NB4 (cell line): ENCODE measurements at regions not wholly inside any gene's neighbourhood (a gene's known extent, or its start where the extent isn't known, plus 50 kb on each side); places are given as distances from the start of the nearest gene placed in this dataset.

Experiments used
- DNase-seq: peaks from one replicate; pipeline ENCODE4 v3.0.0; 2010; ENCODE audit warnings: low read depth
- H3K4me3 ChIP-seq: one replicate; pipeline ENCODE4 v1.5.1; 2011; ENCODE audit warnings: mild to moderate bottlenecking, low read depth, low read length, moderate library complexity
- MYC ChIP-seq: IDR thresholded peaks from 2 replicates; pipeline ENCODE4 v1.6.1; 2011; ENCODE audit warnings: low read depth, low read length
- POLR2A ChIP-seq: IDR thresholded peaks from 2 replicates; pipeline ENCODE4 v1.6.1; 2011; ENCODE audit warnings: mild to moderate bottlenecking; ENCODE audit not compliant: insufficient read length; ENCODE audit errors: extremely low read depth
- TF ChIP-seq, protein P1 (sequence below): IDR thresholded peaks from one replicate; pipeline ENCODE4 v1.5.1; 2012; ENCODE audit warnings: low read depth, low read length
- TF ChIP-seq, protein P2 (sequence below): IDR thresholded peaks from 2 replicates; pipeline ENCODE4 v1.6.1; 2011; ENCODE audit warnings: low read depth, low read length

DNA sequence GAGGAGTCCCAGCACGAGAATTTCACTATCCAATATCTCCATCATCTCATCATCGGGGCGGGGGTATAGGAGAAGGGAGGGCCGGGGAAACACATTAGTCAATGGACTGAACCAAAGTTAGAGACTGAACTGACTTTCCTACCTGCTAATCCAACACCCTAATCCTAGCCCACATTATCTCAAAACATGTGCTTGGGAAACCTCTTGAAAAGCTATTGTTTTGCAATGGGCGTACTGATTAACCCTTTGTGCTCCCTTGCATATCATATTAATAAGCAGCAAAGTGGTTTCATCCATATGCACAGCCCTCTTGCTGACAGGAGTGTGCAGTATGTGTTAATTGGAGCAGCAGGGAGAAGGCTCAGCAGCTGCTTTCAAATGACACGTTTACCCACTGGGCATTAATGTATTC is 125.7 kb upstream of the GRIP1 start:
- TF ChIP-seq, protein P1, sequence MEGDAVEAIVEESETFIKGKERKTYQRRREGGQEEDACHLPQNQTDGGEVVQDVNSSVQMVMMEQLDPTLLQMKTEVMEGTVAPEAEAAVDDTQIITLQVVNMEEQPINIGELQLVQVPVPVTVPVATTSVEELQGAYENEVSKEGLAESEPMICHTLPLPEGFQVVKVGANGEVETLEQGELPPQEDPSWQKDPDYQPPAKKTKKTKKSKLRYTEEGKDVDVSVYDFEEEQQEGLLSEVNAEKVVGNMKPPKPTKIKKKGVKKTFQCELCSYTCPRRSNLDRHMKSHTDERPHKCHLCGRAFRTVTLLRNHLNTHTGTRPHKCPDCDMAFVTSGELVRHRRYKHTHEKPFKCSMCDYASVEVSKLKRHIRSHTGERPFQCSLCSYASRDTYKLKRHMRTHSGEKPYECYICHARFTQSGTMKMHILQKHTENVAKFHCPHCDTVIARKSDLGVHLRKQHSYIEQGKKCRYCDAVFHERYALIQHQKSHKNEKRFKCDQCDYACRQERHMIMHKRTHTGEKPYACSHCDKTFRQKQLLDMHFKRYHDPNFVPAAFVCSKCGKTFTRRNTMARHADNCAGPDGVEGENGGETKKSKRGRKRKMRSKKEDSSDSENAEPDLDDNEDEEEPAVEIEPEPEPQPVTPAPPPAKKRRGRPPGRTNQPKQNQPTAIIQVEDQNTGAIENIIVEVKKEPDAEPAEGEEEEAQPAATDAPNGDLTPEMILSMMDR, result no peak
- TF ChIP-seq, protein P2, sequence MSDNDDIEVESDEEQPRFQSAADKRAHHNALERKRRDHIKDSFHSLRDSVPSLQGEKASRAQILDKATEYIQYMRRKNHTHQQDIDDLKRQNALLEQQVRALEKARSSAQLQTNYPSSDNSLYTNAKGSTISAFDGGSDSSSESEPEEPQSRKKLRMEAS, result no peak
- no peak for TF ChIP-seq POLR2A
- no peak for TF ChIP-seq MYC
- no peak overlapping the region for H3K4me3 ChIP-seq
- no peak for DNase-seq

DNA sequence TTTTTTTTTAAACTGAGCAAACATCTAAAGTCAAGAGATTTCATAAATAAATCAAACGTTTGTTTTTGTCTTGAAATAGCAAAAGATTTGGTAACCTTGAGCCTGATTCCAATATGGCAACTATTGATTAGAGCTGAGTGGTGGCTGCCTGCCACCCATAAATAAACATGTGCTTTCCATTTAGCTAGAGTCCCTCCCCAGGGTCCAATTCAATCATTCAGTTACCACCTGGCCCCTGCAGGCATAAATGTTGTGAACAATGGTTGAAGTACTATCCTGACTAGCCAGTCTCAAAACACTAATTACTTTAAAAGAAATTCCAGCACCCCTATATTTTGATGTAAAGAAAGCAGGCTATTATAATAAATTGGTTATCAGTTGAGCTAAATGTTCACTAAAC is 129.7 kb upstream of the GRIP1 start:
- TF ChIP-seq POLR2A, result no peak
- TF ChIP-seq, protein P1, result no peak
- TF ChIP-seq, protein P2, result no peak
- TF ChIP-seq MYC, result no peak
- H3K4me3 ChIP-seq, result no peak overlapping the region
- DNase-seq, result no peak

DNA sequence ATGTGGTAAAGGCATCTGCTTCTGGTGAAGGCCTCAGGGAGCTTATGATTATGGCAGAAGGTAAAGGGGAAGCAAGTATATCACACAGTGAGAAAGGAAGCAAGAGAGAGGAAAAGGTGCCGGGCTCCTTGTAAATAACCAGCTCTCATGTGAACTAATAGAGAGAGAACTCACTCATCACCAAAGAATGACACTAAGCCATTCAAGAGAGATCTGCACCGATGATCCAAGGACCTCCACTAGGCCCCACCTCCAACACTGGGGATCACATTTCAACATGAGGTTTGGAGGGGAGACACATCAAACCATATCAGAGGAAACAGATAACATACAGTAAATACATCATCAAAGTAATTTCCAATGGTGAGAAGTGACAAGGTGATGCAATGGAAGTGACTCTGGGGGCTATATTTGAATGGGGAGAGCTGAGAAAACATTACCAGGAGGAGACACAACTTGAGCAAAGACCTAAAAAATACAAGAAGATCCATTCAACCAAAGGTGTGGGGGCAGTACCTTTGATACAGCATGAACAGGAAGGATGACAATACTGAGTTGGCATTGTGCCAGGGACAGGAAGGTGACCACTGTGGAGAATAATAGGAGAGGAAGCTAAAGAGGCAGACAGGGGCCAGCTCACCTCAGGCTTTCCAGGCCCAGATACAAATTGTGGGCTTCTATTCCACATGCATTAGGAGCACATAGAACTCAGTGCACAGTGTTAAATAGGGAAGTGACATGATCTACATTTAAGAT is 134.4 kb upstream of the GRIP1 start:
- TF ChIP-seq, protein P1, result no peak
- no peak for TF ChIP-seq MYC
- no peak for TF ChIP-seq POLR2A
- TF ChIP-seq, protein P2, result no peak
- no peak overlapping the region for H3K4me3 ChIP-seq
- no peak for DNase-seq

DNA sequence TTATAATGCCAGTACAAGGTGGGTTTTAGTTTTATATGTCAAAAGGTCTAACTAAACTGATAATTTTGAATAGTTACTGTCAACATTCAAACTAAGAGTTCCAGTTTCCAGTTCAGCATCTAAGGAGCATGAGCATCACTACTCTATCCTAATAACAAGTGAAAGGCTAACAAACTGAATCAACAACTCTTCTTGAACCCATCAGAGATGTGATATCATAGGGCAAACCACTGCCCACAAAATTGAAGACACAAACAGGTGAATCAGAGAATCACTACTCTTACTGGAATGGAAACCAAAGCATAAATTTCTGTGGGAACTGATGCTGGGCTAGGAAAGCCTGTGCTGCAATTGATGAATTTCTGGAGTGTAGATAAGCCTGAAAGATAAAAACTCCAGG is 140.7 kb upstream of the GRIP1 start:
- TF ChIP-seq MYC (no peak), POLR2A (no peak)
- TF ChIP-seq, protein P1, result no peak
- TF ChIP-seq, protein P2, result no peak
- DNase-seq, result no peak
- H3K4me3 ChIP-seq, result no peak overlapping the region

DNA sequence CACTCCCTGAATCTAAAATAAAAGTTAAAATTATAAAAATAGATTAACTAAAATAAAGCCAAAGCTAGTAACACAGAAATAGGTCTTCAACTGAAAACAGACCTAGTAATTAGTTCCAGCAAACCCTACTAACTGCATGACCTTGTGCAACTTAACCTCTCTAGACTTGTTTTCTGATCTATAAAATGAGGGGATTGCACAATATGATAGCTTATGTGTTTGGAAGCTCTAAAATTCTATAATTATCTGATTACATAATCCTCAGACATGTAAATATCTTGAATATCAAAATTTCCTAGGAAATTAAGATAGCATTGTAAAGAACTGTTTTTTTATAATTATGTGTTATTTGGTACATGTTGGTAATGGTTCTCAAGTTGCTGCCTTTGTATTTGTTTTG is 144.1 kb upstream of the GRIP1 start:
- no peak for DNase-seq
- H3K4me3 ChIP-seq, result no peak overlapping the region
- TF ChIP-seq, protein P2, result no peak
- TF ChIP-seq POLR2A, result no peak
- TF ChIP-seq, protein P1, result no peak
- no peak for TF ChIP-seq MYC
